ENCODE measurements at regions not wholly inside any gene's neighbourhood (a gene's known extent, or its start where the extent isn't known, plus 50 kb on each side); places are given as distances from the start of the nearest gene placed in this dataset.

DNA sequence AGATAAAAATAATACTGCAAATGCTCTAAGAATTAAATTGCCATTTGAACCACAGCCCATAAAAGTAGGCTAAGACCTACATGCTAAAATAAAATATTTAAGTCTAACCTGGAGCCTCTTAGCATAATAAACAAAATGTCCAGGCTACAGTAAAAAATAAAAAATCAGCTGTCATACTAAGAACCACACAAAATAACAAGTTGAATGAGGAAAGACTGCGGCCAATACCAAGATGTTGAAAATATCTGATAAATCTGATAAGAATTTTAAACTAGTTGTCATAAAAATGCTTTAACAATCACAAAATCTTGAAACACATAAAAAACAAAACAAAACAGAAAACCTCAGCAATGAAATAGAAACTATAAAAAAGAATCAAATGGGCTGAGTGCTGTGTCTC lies 336.9 kb upstream of the MSX2 start:
- FAIRE-seq (no peak), DNase-seq (ENCODE audit: low read depth, low spot score) (no peak)
- Histone ChIP-seq H3K4me3 (replicated peaks in 1 of 3; ENCODE audit: insufficient read depth in 1 of 3, low read depth in 1 of 3, low read length in 3 of 3) (no peak overlapping the region), H4K20me1 (replicated peaks; ENCODE audit: control insufficient read depth, extremely low read depth, insufficient read depth, low read length) (no peaks in the 10 kb centered on the region), H3K9me1 (replicated peaks; ENCODE audit: control insufficient read depth, extremely low read depth, insufficient read depth, low read length) (no peaks in the 10 kb centered on the region), H3K9me3 (replicated peaks; ENCODE audit: control insufficient read depth, insufficient read depth, low read length) (no peaks in the 10 kb centered on the region), H3K36me3 (ENCODE audit: control insufficient read depth in 2 of 2, extremely low read depth in 1 of 2, insufficient read depth in 2 of 2, low read length in 2 of 2) (no peaks in the 10 kb centered on the region), H3K4me1 (ENCODE audit: control insufficient read depth, extremely low read depth, insufficient read depth, low read length) (no peaks in the 10 kb centered on the region), H2AFZ (ENCODE audit: low read depth, low read length) (no peak overlapping the region), H3K27ac (ENCODE audit: insufficient read depth, low read depth, low read length) (no peak overlapping the region), H3K79me2 (ENCODE audit: control insufficient read depth, insufficient read depth, low read length) (no peaks in the 10 kb centered on the region), H3K4me2 (ENCODE audit: insufficient read depth, low read length) (no peak overlapping the region), H3K27me3 (ENCODE audit: control insufficient read depth in 2 of 2, insufficient read depth in 2 of 2, low read length in 2 of 2) (no peaks in the 10 kb centered on the region), H3K9ac (replicated peaks; ENCODE audit: extremely low read depth, insufficient read depth, low read length) (no peak overlapping the region)
- dilution Hi-C loops (cut with MboI; ENCODE audit: extremely low pct_ligation_motif_present, low sequenced_read_pairs), result no loop called here
- no peak for TF ChIP-seq POLR2AphosphoS5 (IDR thresholded peaks at IDR 0.05; ENCODE audit: insufficient read depth, low read depth, low read length)
- TF ChIP-seq, protein P1, sequence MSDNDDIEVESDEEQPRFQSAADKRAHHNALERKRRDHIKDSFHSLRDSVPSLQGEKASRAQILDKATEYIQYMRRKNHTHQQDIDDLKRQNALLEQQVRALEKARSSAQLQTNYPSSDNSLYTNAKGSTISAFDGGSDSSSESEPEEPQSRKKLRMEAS (IDR thresholded peaks at IDR 0.05; ENCODE audit: insufficient read depth, insufficient read length), result no peak
- ChIA-PET POLR2A (no interaction called here), CTCF (no interaction called here)
- BruUV-seq (replicated peaks), result no TSS peak
- intact Hi-C loops (cut with micrococcal nuclease), result no loop called here

- FAIRE-seq (no peak), DNase-seq (ENCODE audit: low read depth, low spot score) (no peak)
- H3K4me2 ChIP-seq (ENCODE audit: insufficient read depth, low read length), result no peak overlapping the region
- H3K9ac ChIP-seq (replicated peaks; ENCODE audit: extremely low read depth, insufficient read depth, low read length), result no peak overlapping the region
- H3K27me3 ChIP-seq (ENCODE audit: control insufficient read depth in 2 of 2, insufficient read depth in 2 of 2, low read length in 2 of 2), result no peaks in the 10 kb centered on the region
- no peak overlapping the region for H2AFZ ChIP-seq (ENCODE audit: low read depth, low read length)
- BruUV-seq (replicated peaks), result no TSS peak
- no peak overlapping the region for H3K27ac ChIP-seq (ENCODE audit: insufficient read depth, low read depth, low read length)
- H3K4me3 ChIP-seq (replicated peaks in 1 of 3; ENCODE audit: insufficient read depth in 1 of 3, low read depth in 1 of 3, low read length in 3 of 3), result no peak overlapping the region
- H4K20me1 ChIP-seq (replicated peaks; ENCODE audit: control insufficient read depth, extremely low read depth, insufficient read depth, low read length), result no peaks in the 10 kb centered on the region
- ChIA-PET POLR2A (no interaction called here), CTCF (no interaction called here)
- intact Hi-C loops (cut with micrococcal nuclease) (no loop called here), dilution Hi-C loops (cut with MboI; ENCODE audit: extremely low pct_ligation_motif_present, low sequenced_read_pairs) (no loop called here)
- H3K79me2 ChIP-seq (ENCODE audit: control insufficient read depth, insufficient read depth, low read length), result no peaks in the 10 kb centered on the region
- H3K36me3 ChIP-seq (ENCODE audit: control insufficient read depth in 2 of 2, extremely low read depth in 1 of 2, insufficient read depth in 2 of 2, low read length in 2 of 2), result no peaks in the 10 kb centered on the region
- no peaks in the 10 kb centered on the region for H3K9me1 ChIP-seq (replicated peaks; ENCODE audit: control insufficient read depth, extremely low read depth, insufficient read depth, low read length)
- peaks cover 7% of the 10 kb centered on the region for H3K9me3 ChIP-seq (replicated peaks; ENCODE audit: control insufficient read depth, insufficient read depth, low read length)
- no peak for TF ChIP-seq POLR2AphosphoS5 (IDR thresholded peaks at IDR 0.05; ENCODE audit: insufficient read depth, low read depth, low read length)
- TF ChIP-seq GATA2 (IDR thresholded peaks at IDR 0.05; ENCODE audit: insufficient read depth, insufficient read length, low read depth, low read length), result no peak
- TF ChIP-seq, protein P1 (IDR thresholded peaks at IDR 0.05; ENCODE audit: insufficient read depth, insufficient read length), result no peak
- no peak for TF ChIP-seq FOS (IDR thresholded peaks at IDR 0.05; ENCODE audit: borderline replicate concordance, insufficient read depth, low read length)
- no peak for TF ChIP-seq EZH2 (IDR thresholded peaks at IDR 0.05; ENCODE audit: borderline replicate concordance, low read depth, low read length, severe bottlenecking)
- no peak for TF ChIP-seq POLR2A (IDR thresholded peaks at IDR 0.05; ENCODE audit: low read depth, low read length)
- TF ChIP-seq MYC (IDR thresholded peaks at IDR 0.05; ENCODE audit: low read depth, low read length), result no peak
- TF ChIP-seq CTCF (IDR thresholded peaks at IDR 0.05; ENCODE audit: extremely low read depth in 1 of 2, insufficient read depth in 1 of 2, low read depth in 1 of 2, low read length in 2 of 2), result no peak
- TF ChIP-seq JUN (IDR thresholded peaks at IDR 0.05; ENCODE audit: borderline replicate concordance, insufficient read depth, insufficient read length, low read depth), result no peak
- no peaks in the 10 kb centered on the region for H3K4me1 ChIP-seq (ENCODE audit: control insufficient read depth, extremely low read depth, insufficient read depth, low read length)
Measured at GRCh38 chr5:174392892-174393291, 331.5 kb upstream of the MSX2 start.
